Natural killer cell (primary cell): ENCODE measurements at regions not wholly inside any gene's neighbourhood (a gene's known extent, or its start where the extent isn't known, plus 50 kb on each side); places are given as distances from the start of the nearest gene placed in this dataset.

Experiments used
- ATAC-seq, 3 donors: fragments of 150-1000 bp in 2 of 3; fragments of 200-7000 bp in 1 of 3; cut with Tn5 transposase; 1 replicate in 1 of 3; 2 replicates in 2 of 3; pipeline ENCODE4 v1.10.0; 2021; ENCODE audit warnings: mild to moderate bottlenecking in 2 of 3, moderate library complexity in 2 of 3
- DNase-seq, 2 donors: peaks; one replicate each; pipeline versions ENCODE4 v3.0.0 to v3.0.0-alpha.2; 2013 to 2021; ENCODE audit warnings: mixed read lengths in 1 of 2
- H3K27ac ChIP-seq: one replicate; pipeline ENCODE4 v1.5.1; 2013; ENCODE audit warnings: mild to moderate bottlenecking, low read length
- H3K27me3 ChIP-seq: one replicate; pipeline ENCODE4 v1.6.1; 2013; ENCODE audit warnings: low read length; ENCODE audit not compliant: control insufficient read depth, insufficient read depth
- H3K36me3 ChIP-seq: one replicate; pipeline ENCODE4 v1.6.1; 2013; ENCODE audit warnings: low read length; ENCODE audit not compliant: control insufficient read depth, insufficient read depth
- H3K4me1 ChIP-seq: one replicate; pipeline ENCODE4 v1.6.1; 2013; ENCODE audit warnings: low read length; ENCODE audit not compliant: control insufficient read depth, insufficient read depth
- H3K4me3 ChIP-seq: one replicate; pipeline ENCODE4 v1.5.1; 2013; ENCODE audit warnings: low read length
- H3K9me3 ChIP-seq: one replicate; pipeline ENCODE4 v1.6.1; 2013; ENCODE audit warnings: low read length; ENCODE audit not compliant: control insufficient read depth, insufficient read depth
- H3K27ac Mint-ChIP-seq, 2 donors: one replicate each; pipeline ENCODE4 v1.8.0; 2022; ENCODE audit warnings: mild to moderate bottlenecking in 2 of 2, mixed read lengths in 2 of 2, moderate library complexity in 1 of 2
- H3K27me3 Mint-ChIP-seq, 2 donors: one replicate each; pipeline ENCODE4 v1.8.0; 2022; ENCODE audit warnings: low read depth in 2 of 2, mixed read lengths in 2 of 2
- H3K36me3 Mint-ChIP-seq: one replicate; pipeline ENCODE4 v1.8.0; 2022; ENCODE audit warnings: mixed read lengths
- H3K4me1 Mint-ChIP-seq, 2 donors: one replicate each; pipeline ENCODE4 v1.8.0; 2022; ENCODE audit warnings: mixed read lengths in 2 of 2
- H3K4me3 Mint-ChIP-seq: one replicate; pipeline ENCODE4 v1.8.0; 2022; ENCODE audit warnings: mild to moderate bottlenecking, moderate library complexity, mixed read lengths
- H3K9me3 Mint-ChIP-seq, 2 donors: one replicate each; pipeline ENCODE4 v1.8.0; 2022; ENCODE audit warnings: mixed read lengths in 2 of 2
- CTCF ChIP-seq: fragments of 200-600 bp; IDR thresholded peaks from one replicate; pipeline ENCODE4 v1.8.0; 2022; ENCODE audit warnings: antibody characterized with exemption
- WGBS: methylation state at CpG from one replicate; pipeline ENCODE4 v1.1.7; 2013; ENCODE audit warnings: missing lambda C conversion rate; ENCODE audit not compliant: insufficient coverage; 5-methylcytosine and 5-hydroxymethylcytosine counted together
- intact Hi-C: fragments of 100-400 bp; cut with micrococcal nuclease; formaldehyde crosslinking; loops from one replicate; pipeline ENCODE4 v1.14.2; 2022

- 27% methylated on average over 12 of the region's 13 CpGs for WGBS
- H3K4me1 ChIP-seq: peaks cover 6% of the 10 kb centered on the region
- Mint-ChIP-seq H3K9me3 (no peaks in the 10 kb centered on the region), H3K27me3 (peaks cover 6 to 31% of the 10 kb centered on the region in 2 donors), H3K4me1 (peaks cover 0 to 5% of the 10 kb centered on the region in 2 donors), H3K4me3 (no peak overlapping the region), H3K27ac (no peak overlapping the region), H3K36me3 (no peaks in the 10 kb centered on the region)
- H3K27ac ChIP-seq: no peak overlapping the region
- H3K4me3 ChIP-seq: no peak overlapping the region
- H3K9me3 ChIP-seq: no peaks in the 10 kb centered on the region
- intact Hi-C loops: no loop called here
- H3K36me3 ChIP-seq: no peaks in the 10 kb centered on the region
- TF ChIP-seq CTCF: peak; percentile 76
- ATAC-seq: peak in 2 of 3 donors; percentile 55 to 83
- peak; percentile 52 to 54 for DNase-seq
- H3K27me3 ChIP-seq: no peaks in the 10 kb centered on the region
These were observed 111.2 kb upstream of the THY1 start for GRCh38 chr11:119533921-119534736.

GRCh38 chr11:119533462-119533861 is 110.5 kb upstream of the THY1 start:
- no peak for DNase-seq
- H3K4me1 ChIP-seq: peaks cover 6% of the 10 kb centered on the region
- ATAC-seq: no peak
- no peak overlapping the region for H3K27ac Mint-ChIP-seq
- no peaks in the 10 kb centered on the region for H3K36me3 ChIP-seq
- H3K4me3 ChIP-seq: no peak overlapping the region
- H3K4me3 Mint-ChIP-seq: no peak overlapping the region
- no peak for TF ChIP-seq CTCF
- intact Hi-C loops: no loop called here
- H3K9me3 ChIP-seq: no peaks in the 10 kb centered on the region
- no peak overlapping the region for H3K27ac ChIP-seq
- H3K9me3 Mint-ChIP-seq: no peaks in the 10 kb centered on the region
- no peaks in the 10 kb centered on the region for H3K27me3 ChIP-seq
- WGBS: 70% methylated on average over 10 of the region's 10 CpGs
- no peaks in the 10 kb centered on the region for H3K36me3 Mint-ChIP-seq
- peaks cover 0 to 5% of the 10 kb centered on the region in 2 donors for H3K4me1 Mint-ChIP-seq
- H3K27me3 Mint-ChIP-seq: peaks cover 6 to 31% of the 10 kb centered on the region in 2 donors

GRCh38 chr11:119532551-119532950 is 109.6 kb upstream of the THY1 start:
- Histone ChIP-seq H3K4me1 (peaks cover 6% of the 10 kb centered on the region), H3K9me3 (no peaks in the 10 kb centered on the region), H3K27me3 (no peaks in the 10 kb centered on the region), H3K27ac (no peak overlapping the region), H3K4me3 (no peak overlapping the region), H3K36me3 (no peaks in the 10 kb centered on the region)
- H3K9me3 Mint-ChIP-seq: no peaks in the 10 kb centered on the region
- intact Hi-C loops: no loop called here
- DNase-seq: no peak
- H3K36me3 Mint-ChIP-seq: no peaks in the 10 kb centered on the region
- TF ChIP-seq CTCF: no peak
- peaks cover 6 to 31% of the 10 kb centered on the region in 2 donors for H3K27me3 Mint-ChIP-seq
- peaks cover 0 to 5% of the 10 kb centered on the region in 2 donors for H3K4me1 Mint-ChIP-seq
- H3K27ac Mint-ChIP-seq: no peak overlapping the region
- ATAC-seq: no peak
- H3K4me3 Mint-ChIP-seq: no peak overlapping the region
- 70% methylated on average over 2 of the region's 2 CpGs for WGBS

GRCh38 chr11:119531623-119532022 is 108.7 kb upstream of the THY1 start:
- Mint-ChIP-seq H3K4me1 (peaks cover 0 to 5% of the 10 kb centered on the region in 2 donors), H3K4me3 (no peak overlapping the region), H3K36me3 (no peaks in the 10 kb centered on the region), H3K9me3 (no peaks in the 10 kb centered on the region), H3K27ac (no peak overlapping the region), H3K27me3 (peaks cover 6 to 31% of the 10 kb centered on the region in 2 donors)
- WGBS: 77% methylated on average over 8 of the region's 8 CpGs
- H3K27me3 ChIP-seq: no peaks in the 10 kb centered on the region
- DNase-seq (no peak), ATAC-seq (no peak)
- no peaks in the 10 kb centered on the region for H3K36me3 ChIP-seq
- intact Hi-C loops: no loop called here
- no peak overlapping the region for H3K4me3 ChIP-seq
- peaks cover 6% of the 10 kb centered on the region for H3K4me1 ChIP-seq
- no peak overlapping the region for H3K27ac ChIP-seq
- no peaks in the 10 kb centered on the region for H3K9me3 ChIP-seq
- no peak for TF ChIP-seq CTCF
